ENCODE measurements at regions not wholly inside any gene's neighbourhood (a gene's known extent, or its start where the extent isn't known, plus 50 kb on each side); places are given as distances from the start of the nearest gene placed in this dataset.

DNA sequence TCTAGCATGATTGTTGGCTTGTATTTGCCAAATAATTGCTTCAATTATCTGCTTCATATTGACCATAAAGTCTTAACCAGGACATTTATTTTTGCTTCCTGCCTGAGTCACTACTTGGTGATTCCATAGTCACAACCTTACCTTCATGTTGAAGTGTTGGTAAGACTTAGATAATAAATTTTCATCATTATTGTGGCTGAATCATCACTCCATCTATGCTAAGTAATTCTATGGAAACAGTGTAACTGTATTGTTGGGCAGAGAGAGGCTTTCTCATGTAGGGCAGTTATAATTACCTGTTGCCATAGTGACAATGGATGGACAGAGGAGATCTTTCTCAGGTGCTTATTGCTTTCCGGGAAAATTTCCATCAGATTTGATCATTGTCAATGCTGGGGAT, 330.7 kb upstream of the LRRC3B start:
- H3K9me3 ChIP-seq (ENCODE audit: control insufficient read depth, insufficient read depth, low read depth, low read length): no peaks in the 10 kb centered on the region
- TF ChIP-seq, protein P1, sequence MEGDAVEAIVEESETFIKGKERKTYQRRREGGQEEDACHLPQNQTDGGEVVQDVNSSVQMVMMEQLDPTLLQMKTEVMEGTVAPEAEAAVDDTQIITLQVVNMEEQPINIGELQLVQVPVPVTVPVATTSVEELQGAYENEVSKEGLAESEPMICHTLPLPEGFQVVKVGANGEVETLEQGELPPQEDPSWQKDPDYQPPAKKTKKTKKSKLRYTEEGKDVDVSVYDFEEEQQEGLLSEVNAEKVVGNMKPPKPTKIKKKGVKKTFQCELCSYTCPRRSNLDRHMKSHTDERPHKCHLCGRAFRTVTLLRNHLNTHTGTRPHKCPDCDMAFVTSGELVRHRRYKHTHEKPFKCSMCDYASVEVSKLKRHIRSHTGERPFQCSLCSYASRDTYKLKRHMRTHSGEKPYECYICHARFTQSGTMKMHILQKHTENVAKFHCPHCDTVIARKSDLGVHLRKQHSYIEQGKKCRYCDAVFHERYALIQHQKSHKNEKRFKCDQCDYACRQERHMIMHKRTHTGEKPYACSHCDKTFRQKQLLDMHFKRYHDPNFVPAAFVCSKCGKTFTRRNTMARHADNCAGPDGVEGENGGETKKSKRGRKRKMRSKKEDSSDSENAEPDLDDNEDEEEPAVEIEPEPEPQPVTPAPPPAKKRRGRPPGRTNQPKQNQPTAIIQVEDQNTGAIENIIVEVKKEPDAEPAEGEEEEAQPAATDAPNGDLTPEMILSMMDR (conservative IDR thresholded peaks at IDR 0.05 in 1 of 2, IDR thresholded peaks at IDR 0.05 in 1 of 2; ENCODE audit: low read depth in 1 of 2, low read length in 2 of 2): no peak
- TF ChIP-seq EZH2 (IDR thresholded peaks at IDR 0.05; ENCODE audit: low read length, missing control alignments): no peak
- no peaks in the 10 kb centered on the region for H3K36me3 ChIP-seq (ENCODE audit: control insufficient read depth, insufficient read depth, low read length)
- no peaks in the 10 kb centered on the region for H3K27me3 ChIP-seq (ENCODE audit: control insufficient read depth, insufficient read depth, low read length)
- H3K9ac ChIP-seq (ENCODE audit: insufficient read depth, low read length): no peak overlapping the region
- no peak overlapping the region for H3K4me3 ChIP-seq (replicated peaks in 1 of 4; ENCODE audit: control extremely low read depth in 1 of 4, insufficient read depth in 1 of 4, low read depth in 3 of 4, low read length in 4 of 4)
- no peaks in the 10 kb centered on the region for H4K20me1 ChIP-seq (ENCODE audit: control insufficient read depth, extremely low read depth, insufficient read depth, low read length)
- no peak overlapping the region for H3K27ac ChIP-seq (ENCODE audit: insufficient read depth, low read length)
- H2AFZ ChIP-seq (ENCODE audit: low read length): no peak overlapping the region
- H3K4me1 ChIP-seq (ENCODE audit: control insufficient read depth, extremely low read depth, insufficient read depth, low read length): no peaks in the 10 kb centered on the region
- H3K4me2 ChIP-seq (ENCODE audit: extremely low read depth, insufficient read depth, low read length): no peak overlapping the region
- DNase-seq (ENCODE audit: low read depth in 2 of 2): no peak
- H3K79me2 ChIP-seq (ENCODE audit: control insufficient read depth, insufficient read depth, low read length): no peaks in the 10 kb centered on the region

DNA sequence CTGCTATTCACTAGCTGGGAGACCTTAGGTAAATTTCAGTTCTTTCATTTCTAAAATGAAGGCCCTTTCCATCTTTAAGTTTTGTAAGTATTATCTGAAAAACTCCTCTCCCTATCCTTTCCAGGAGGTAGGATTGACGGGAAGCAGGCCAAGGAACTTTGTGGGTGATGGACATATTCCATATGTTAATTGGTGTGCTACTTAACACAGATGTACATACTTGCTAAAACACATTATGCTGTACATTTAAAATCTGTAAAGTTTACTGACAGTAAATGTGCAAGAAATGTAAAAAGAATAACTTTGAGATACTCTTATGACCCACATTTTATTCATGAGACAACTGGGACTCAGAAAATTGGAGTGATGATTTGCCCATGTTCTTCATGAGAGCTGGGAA, 329.8 kb upstream of the LRRC3B start:
- H4K20me1 ChIP-seq (ENCODE audit: control insufficient read depth, extremely low read depth, insufficient read depth, low read length): no peaks in the 10 kb centered on the region
- TF ChIP-seq, protein P1 (conservative IDR thresholded peaks at IDR 0.05 in 1 of 2, IDR thresholded peaks at IDR 0.05 in 1 of 2; ENCODE audit: low read depth in 1 of 2, low read length in 2 of 2): no peak
- no peak for TF ChIP-seq EZH2 (IDR thresholded peaks at IDR 0.05; ENCODE audit: low read length, missing control alignments)

DNA sequence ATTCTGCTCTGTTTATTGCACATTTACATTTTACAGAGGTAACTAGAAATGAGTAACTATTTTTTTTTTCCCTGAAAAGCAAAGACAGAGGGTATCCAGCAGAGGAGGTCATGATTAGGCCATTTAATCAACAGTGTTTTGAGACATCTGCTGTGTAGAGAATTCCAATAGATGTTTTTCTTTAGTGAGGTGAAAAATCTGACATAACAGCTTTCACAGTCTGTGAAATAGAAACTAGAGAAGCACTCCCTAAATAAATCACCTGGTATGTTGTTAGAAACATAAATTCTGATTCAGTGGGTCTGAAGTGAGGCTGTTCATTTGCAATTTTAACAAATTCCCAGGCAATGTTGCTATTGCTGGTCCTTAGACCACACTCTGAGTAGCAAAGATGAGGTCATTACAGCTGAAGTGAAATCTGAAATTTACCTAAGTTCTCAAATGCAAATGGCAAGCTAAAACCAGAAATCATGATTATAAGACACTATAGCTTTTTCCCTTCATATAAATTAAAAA, 329.2 kb upstream of the LRRC3B start:
- DNase-seq (ENCODE audit: low read depth in 2 of 2): no peak
- H3K27me3 ChIP-seq (ENCODE audit: control insufficient read depth, insufficient read depth, low read length): no peaks in the 10 kb centered on the region
- no peaks in the 10 kb centered on the region for H3K79me2 ChIP-seq (ENCODE audit: control insufficient read depth, insufficient read depth, low read length)
- no peaks in the 10 kb centered on the region for H4K20me1 ChIP-seq (ENCODE audit: control insufficient read depth, extremely low read depth, insufficient read depth, low read length)
- no peak overlapping the region for H3K4me3 ChIP-seq (replicated peaks in 1 of 4; ENCODE audit: control extremely low read depth in 1 of 4, insufficient read depth in 1 of 4, low read depth in 3 of 4, low read length in 4 of 4)
- no peak overlapping the region for H2AFZ ChIP-seq (ENCODE audit: low read length)
- no peak overlapping the region for H3K4me2 ChIP-seq (ENCODE audit: extremely low read depth, insufficient read depth, low read length)
- no peaks in the 10 kb centered on the region for H3K4me1 ChIP-seq (ENCODE audit: control insufficient read depth, extremely low read depth, insufficient read depth, low read length)
- H3K27ac ChIP-seq (ENCODE audit: insufficient read depth, low read length): no peak overlapping the region
- H3K9me3 ChIP-seq (ENCODE audit: control insufficient read depth, insufficient read depth, low read depth, low read length): no peaks in the 10 kb centered on the region
- TF ChIP-seq, protein P1 (conservative IDR thresholded peaks at IDR 0.05 in 1 of 2, IDR thresholded peaks at IDR 0.05 in 1 of 2; ENCODE audit: low read depth in 1 of 2, low read length in 2 of 2): no peak
- TF ChIP-seq EZH2 (IDR thresholded peaks at IDR 0.05; ENCODE audit: low read length, missing control alignments): no peak
- no peaks in the 10 kb centered on the region for H3K36me3 ChIP-seq (ENCODE audit: control insufficient read depth, insufficient read depth, low read length)
- no peak overlapping the region for H3K9ac ChIP-seq (ENCODE audit: insufficient read depth, low read length)

More for the DNA sequence above, 329.8 kb upstream of the LRRC3B start:
- H3K27me3 ChIP-seq (ENCODE audit: control insufficient read depth, insufficient read depth, low read length): no peaks in the 10 kb centered on the region
- H3K4me3 ChIP-seq (replicated peaks in 1 of 4; ENCODE audit: control extremely low read depth in 1 of 4, insufficient read depth in 1 of 4, low read depth in 3 of 4, low read length in 4 of 4): no peak overlapping the region
- no peak overlapping the region for H3K4me2 ChIP-seq (ENCODE audit: extremely low read depth, insufficient read depth, low read length)
- no peaks in the 10 kb centered on the region for H3K79me2 ChIP-seq (ENCODE audit: control insufficient read depth, insufficient read depth, low read length)
- H3K9ac ChIP-seq (ENCODE audit: insufficient read depth, low read length): no peak overlapping the region
- no peak overlapping the region for H3K27ac ChIP-seq (ENCODE audit: insufficient read depth, low read length)
- DNase-seq (ENCODE audit: low read depth in 2 of 2): no peak
- H3K4me1 ChIP-seq (ENCODE audit: control insufficient read depth, extremely low read depth, insufficient read depth, low read length): no peaks in the 10 kb centered on the region
- no peaks in the 10 kb centered on the region for H3K9me3 ChIP-seq (ENCODE audit: control insufficient read depth, insufficient read depth, low read depth, low read length)
- no peak overlapping the region for H2AFZ ChIP-seq (ENCODE audit: low read length)
- H3K36me3 ChIP-seq (ENCODE audit: control insufficient read depth, insufficient read depth, low read length): no peaks in the 10 kb centered on the region
